ENCODE measurements at regions not wholly inside any gene's neighbourhood (a gene's known extent, or its start where the extent isn't known, plus 50 kb on each side); places are given as distances from the start of the nearest gene placed in this dataset.

GRCh38 chr3:72461787-72462186 is 386.5 kb downstream of the SHQ1 start:
- no peak for DNase-seq (ENCODE audit: low read depth in 2 of 2)

GRCh38 chr3:72460205-72461174 is 387.8 kb downstream of the SHQ1 start:
- no peak for DNase-seq (ENCODE audit: low read depth in 2 of 2)

- DNase-seq (ENCODE audit: low read depth in 2 of 2), result no peak
These were observed 388.7 kb downstream of the SHQ1 start for GRCh38 chr3:72459588-72459987.

GRCh38 chr3:72458375-72458774 is 389.9 kb downstream of the SHQ1 start:
- no peak for DNase-seq (ENCODE audit: low read depth in 2 of 2)

- DNase-seq (ENCODE audit: low read depth in 2 of 2), result no peak
These were observed 393.8 kb downstream of the SHQ1 start for GRCh38 chr3:72454441-72454840.

GRCh38 chr3:72453706-72454105 is 394.5 kb downstream of the SHQ1 start:
- DNase-seq (ENCODE audit: low read depth in 2 of 2), result no peak

GRCh38 chr3:72452745-72453144 is 395.5 kb downstream of the SHQ1 start:
- no peak for DNase-seq (ENCODE audit: low read depth in 2 of 2)

- no peak for DNase-seq (ENCODE audit: low read depth in 2 of 2)
These were observed 396.4 kb downstream of the SHQ1 start for GRCh38 chr3:72451841-72452240.

- no peak for DNase-seq (ENCODE audit: low read depth in 2 of 2)
These were observed 398.7 kb downstream of the SHQ1 start for GRCh38 chr3:72449551-72449950.

GRCh38 chr3:72448858-72449257 is 399.4 kb downstream of the SHQ1 start:
- DNase-seq (ENCODE audit: low read depth in 2 of 2), result no peak

GRCh38 chr3:72448375-72448823 is 399.8 kb downstream of the SHQ1 start:
- DNase-seq (ENCODE audit: low read depth in 2 of 2), result no peak

- DNase-seq (ENCODE audit: low read depth in 2 of 2), result peak; percentile 85
These were observed 400.9 kb downstream of the SHQ1 start for GRCh38 chr3:72447059-72447946.

- DNase-seq (ENCODE audit: low read depth in 2 of 2), result peak in 1 of 2 donors; percentile 11
These were observed 401.8 kb downstream of the SHQ1 start, which contains the start of gene RYBP for GRCh38 chr3:72446218-72447058. Gene RYBP (minus strand): TSS chr3:72446621.

GRCh38 chr3:72445827-72446217 is 402.4 kb downstream of the SHQ1 start:
- no peak for DNase-seq (ENCODE audit: low read depth in 2 of 2)

- DNase-seq (ENCODE audit: low read depth in 2 of 2), result no peak
These were observed 403.5 kb downstream of the SHQ1 start for GRCh38 chr3:72444656-72445223.

- DNase-seq (ENCODE audit: low read depth in 2 of 2), result no peak
These were observed 405.5 kb downstream of the SHQ1 start for GRCh38 chr3:72442759-72443158.

- no peak for DNase-seq (ENCODE audit: low read depth in 2 of 2)
These were observed 406.8 kb downstream of the SHQ1 start for GRCh38 chr3:72441284-72441994.

GRCh38 chr3:72440491-72440890 is 407.8 kb downstream of the SHQ1 start:
- DNase-seq (ENCODE audit: low read depth in 2 of 2), result no peak

GRCh38 chr3:72439321-72440183 is 408.7 kb downstream of the SHQ1 start:
- DNase-seq (ENCODE audit: low read depth in 2 of 2), result no peak
